HepG2 (cell line): ENCODE measurements at regions not wholly inside any gene's neighbourhood (a gene's known extent, or its start where the extent isn't known, plus 50 kb on each side); places are given as distances from the start of the nearest gene placed in this dataset.

ENCODE experiments used
- ATAC-seq: fragments of 200-7000 bp; cut with Tn5 transposase; 3 replicates; pipeline ENCODE4 v1.9.1; 2020; ENCODE audit warnings: mild to moderate bottlenecking, moderate library complexity
- BruUV-seq: library from RNA; stranded (reverse); fragments of 400-500 nt; replicated peaks from 2 replicates; lab custom pipeline; 2021; lab: Mats Ljungman, UMichigan
- CTCF ChIA-PET: fragments of 300-600 bp; formaldehyde crosslinking; extraction: SDS; loops from one replicate; lab custom pipeline; 2021; ENCODE audit warnings: low total read pairs, inconsistent platforms, low intra/inter-chr PET ratio; lab: Yijun Ruan, JAX
- POLR2A ChIA-PET: fragments of 350-600 bp; sonication (Branson Sonifier 250); formaldehyde crosslinking; loops from one replicate; lab custom pipeline; 2020; ENCODE audit warnings: antibody characterized with exemption, inconsistent platforms; lab: Yijun Ruan, JAX
- DNase-seq: peaks from one replicate; pipeline ENCODE4 v3.0.0-alpha.2; 2015; ENCODE audit warnings: low spot score
- FAIRE-seq: peaks from 3 replicates; lab custom pipeline; 2011; peaks lifted over from hg19 to GRCh38; lab: Jason Lieb, UNC
- H2AFZ ChIP-seq: one replicate; pipeline ENCODE4 v1.6.1; 2011; ENCODE audit warnings: low read length, inconsistent platforms
- H3K27ac ChIP-seq: fragments of 300-600 bp; 3 replicates; pipeline ENCODE4 v1.8.0; 2011; ENCODE audit warnings: mixed run types, mild to moderate bottlenecking, mixed read lengths, low read length, inconsistent platforms; ENCODE audit not compliant: insufficient read depth; ENCODE audit errors: extremely low read length
- H3K27me3 ChIP-seq, 2 experiments: fragments of 200-600 bp in 1 of 2; 2 replicates in 1 of 2; 3 replicates in 1 of 2; pipeline versions ENCODE4 v1.6.0 to v1.8.0; 2011; ENCODE audit warnings: low read length in 2 of 2, mild to moderate bottlenecking in 2 of 2, moderate library complexity in 2 of 2, inconsistent platforms in 1 of 2; ENCODE audit not compliant: insufficient read depth in 2 of 2, control insufficient read depth in 1 of 2
- H3K36me3 ChIP-seq, 2 experiments: fragments of 200-600 bp in 1 of 2; replicated peaks in 1 of 2; 2 replicates in 1 of 2; 3 replicates in 1 of 2; pipeline versions ENCODE4 v1.5.1 to v1.8.0; 2011; ENCODE audit warnings: low read length in 2 of 2, inconsistent platforms in 1 of 2; ENCODE audit not compliant: insufficient read depth in 2 of 2, control insufficient read depth in 1 of 2
- H3K4me1 ChIP-seq: 2 replicates; pipeline ENCODE4 v1.5.1; 2012; ENCODE audit warnings: low read length, inconsistent platforms; ENCODE audit not compliant: insufficient read depth
- H3K4me2 ChIP-seq: 2 replicates; pipeline ENCODE4 v1.6.0; 2011; ENCODE audit warnings: low read depth, low read length, inconsistent platforms
- H3K4me3 ChIP-seq, 3 experiments: fragments of 200-600 bp in 1 of 3; sonication (generic), shearing (Covaris generic) in 1 of 3; replicated peaks in 1 of 3; 2 replicates each; pipeline ENCODE4 v1.5.1; 2011 to 2016; ENCODE audit warnings: low read length in 3 of 3, inconsistent platforms in 2 of 3, low read depth in 2 of 3, mild to moderate bottlenecking in 2 of 3, control low read depth in 1 of 3, mixed read lengths in 1 of 3; ENCODE audit not compliant: insufficient read depth in 1 of 3
- H3K79me2 ChIP-seq: one replicate; pipeline ENCODE4 v1.6.1; 2011; ENCODE audit warnings: low read length, inconsistent platforms; ENCODE audit not compliant: insufficient read depth
- H3K9ac ChIP-seq: 2 replicates; pipeline ENCODE4 v1.6.0; 2011; ENCODE audit warnings: mild to moderate bottlenecking, low read depth, low read length, inconsistent platforms; ENCODE audit not compliant: insufficient read depth
- H3K9me3 ChIP-seq: 2 replicates; pipeline ENCODE4 v1.5.1; 2012; ENCODE audit warnings: mild to moderate bottlenecking, low read length
- H4K20me1 ChIP-seq: 2 replicates; pipeline ENCODE4 v1.6.0; 2011; ENCODE audit warnings: inconsistent platforms, mild to moderate bottlenecking, low read length, moderate library complexity; ENCODE audit not compliant: insufficient read depth
- DNMT3B ChIP-seq: conservative IDR thresholded peaks from 2 replicates; pipeline ENCODE4 v1.6.1; 2016; ENCODE audit warnings: missing biosample characterization, control low read depth
- KDM5B ChIP-seq: sonication (generic); formaldehyde crosslinking; IDR thresholded peaks from 2 replicates; pipeline ENCODE4 v1.4.0; 2020; ENCODE audit warnings: missing genetic modification reagents, mild to moderate bottlenecking, borderline replicate concordance
- NONO ChIP-seq, 2 experiments: fragments of 450-650 bp in 1 of 2; sonication (generic) in 1 of 2; formaldehyde crosslinking in 1 of 2; IDR thresholded peaks in 1 of 2; conservative IDR thresholded peaks in 1 of 2; 2 replicates each; pipeline versions ENCODE4 v1.6.1 to v1.8.0; 2017 to 2022; ENCODE audit warnings: mild to moderate bottlenecking in 1 of 2, missing genetic modification reagents in 1 of 2, moderate library complexity in 1 of 2
- SKI ChIP-seq: fragments of 450-650 bp; IDR thresholded peaks from one replicate; pipeline ENCODE4 v1.6.1; 2018; ENCODE audit warnings: mild to moderate bottlenecking; ENCODE audit not compliant: partially characterized antibody
- ZBTB20 ChIP-seq: sonication (generic); formaldehyde crosslinking; IDR thresholded peaks from 2 replicates; pipeline ENCODE4 v1.8.1; 2023; ENCODE audit warnings: missing genetic modification reagents, low read depth, mild to moderate bottlenecking, borderline replicate concordance
- ZNF256 ChIP-seq: sonication (generic); formaldehyde crosslinking; conservative IDR thresholded peaks from 2 replicates; pipeline ENCODE4 v1.4.0; 2020; ENCODE audit warnings: missing genetic modification reagents
- ZNF720 ChIP-seq: sonication (generic); formaldehyde crosslinking; IDR thresholded peaks from 2 replicates; pipeline ENCODE4 v1.4.0; 2020; ENCODE audit warnings: missing genetic modification reagents
- ZNF790 ChIP-seq: sonication (generic); formaldehyde crosslinking; IDR thresholded peaks from 2 replicates; pipeline ENCODE4 v1.8.0; 2022; ENCODE audit warnings: missing genetic modification reagents, mild to moderate bottlenecking, borderline replicate concordance
- ZSCAN29 ChIP-seq: sonication (generic); formaldehyde crosslinking; conservative IDR thresholded peaks from 2 replicates; pipeline ENCODE4 v1.4.0; 2020; ENCODE audit warnings: mild to moderate bottlenecking, missing genetic modification reagents
- WGBS: methylation state at CpG from one replicate; pipeline ENCODE4 v1.1.6; 2017; ENCODE audit warnings: low lambda C conversion rate; 5-methylcytosine and 5-hydroxymethylcytosine counted together
- in situ Hi-C: cut with HindIII; loops from 2 replicates; pipeline ENCODE4 v1.10.0; 2017; ENCODE audit warnings: low pct_unique_long_range_greater_than_20kb; ENCODE audit not compliant: extremely low pct_ligation_motif_present
- intact Hi-C: fragments of 100-400 bp; cut with micrococcal nuclease; formaldehyde crosslinking; loops from one replicate; pipeline ENCODE4 v1.10.0; 2022; ENCODE audit not compliant: unreplicated experiment
- TF ChIP-seq, protein P1 (sequence below): fragments of 450-650 bp; IDR thresholded peaks from 2 replicates; pipeline ENCODE4 v1.6.1; 2016
- TF ChIP-seq, protein P2 (sequence below): sonication (generic); formaldehyde crosslinking; IDR thresholded peaks from 2 replicates; pipeline ENCODE4 v1.9.0; 2021; ENCODE audit warnings: missing genetic modification reagents, borderline replicate concordance
- TF ChIP-seq, protein P3 (sequence below): sonication (generic); formaldehyde crosslinking; IDR thresholded peaks from 2 replicates; pipeline ENCODE4 v1.9.0; 2021; ENCODE audit warnings: missing genetic modification reagents, mild to moderate bottlenecking, borderline replicate concordance

DNA sequence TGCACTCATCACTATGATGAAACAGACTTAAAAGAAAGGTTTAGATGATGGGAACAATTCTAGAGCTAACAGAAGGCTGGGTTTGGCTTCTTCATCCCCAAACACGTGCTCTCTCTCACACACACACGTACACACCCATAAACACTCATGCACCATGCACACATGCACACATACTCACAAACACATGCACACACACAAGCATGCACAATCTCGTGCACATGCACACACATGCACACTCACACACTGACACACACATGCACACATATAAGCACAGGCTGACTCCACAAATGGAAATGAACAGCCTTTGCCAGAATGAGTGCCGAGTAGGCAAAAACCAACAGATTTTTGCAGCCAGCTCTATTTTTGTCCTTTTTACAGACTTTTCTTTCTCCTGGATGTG is 1571.6 kb downstream of the AACS start:
- in situ Hi-C loops (no loop called here), intact Hi-C loops (no loop called here)
- Histone ChIP-seq H3K9me3 (peaks cover 64% of the 10 kb centered on the region), H2AFZ (no peak overlapping the region), H3K27me3 (no peaks in the 10 kb centered on the region), H3K9ac (no peak overlapping the region), H3K4me1 (no peaks in the 10 kb centered on the region), H3K4me2 (no peak overlapping the region), H3K27ac (no peak overlapping the region), H4K20me1 (no peaks in the 10 kb centered on the region), H3K4me3 (no peak overlapping the region), H3K79me2 (no peaks in the 10 kb centered on the region), H3K36me3 (no peaks in the 10 kb centered on the region)
- WGBS, result 0% methylated on average over 4 of the region's 4 CpGs
- FAIRE-seq, result no peak
- ChIA-PET CTCF (no interaction called here), POLR2A (no interaction called here)
- TF ChIP-seq, protein P1, sequence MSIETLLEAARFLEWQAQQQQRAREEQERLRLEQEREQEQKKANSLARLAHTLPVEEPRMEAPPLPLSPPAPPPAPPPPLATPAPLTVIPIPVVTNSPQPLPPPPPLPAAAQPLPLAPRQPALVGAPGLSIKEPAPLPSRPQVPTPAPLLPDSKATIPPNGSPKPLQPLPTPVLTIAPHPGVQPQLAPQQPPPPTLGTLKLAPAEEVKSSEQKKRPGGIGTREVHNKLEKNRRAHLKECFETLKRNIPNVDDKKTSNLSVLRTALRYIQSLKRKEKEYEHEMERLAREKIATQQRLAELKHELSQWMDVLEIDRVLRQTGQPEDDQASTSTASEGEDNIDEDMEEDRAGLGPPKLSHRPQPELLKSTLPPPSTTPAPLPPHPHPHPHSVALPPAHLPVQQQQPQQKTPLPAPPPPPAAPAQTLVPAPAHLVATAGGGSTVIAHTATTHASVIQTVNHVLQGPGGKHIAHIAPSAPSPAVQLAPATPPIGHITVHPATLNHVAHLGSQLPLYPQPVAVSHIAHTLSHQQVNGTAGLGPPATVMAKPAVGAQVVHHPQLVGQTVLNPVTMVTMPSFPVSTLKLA, result peak; percentile 93
- no peak for TF ChIP-seq ZNF720 (CRISPR knock-in tag)
- BruUV-seq, result no TSS peak
- ATAC-seq, result no peak
- DNase-seq, result no peak

DNA sequence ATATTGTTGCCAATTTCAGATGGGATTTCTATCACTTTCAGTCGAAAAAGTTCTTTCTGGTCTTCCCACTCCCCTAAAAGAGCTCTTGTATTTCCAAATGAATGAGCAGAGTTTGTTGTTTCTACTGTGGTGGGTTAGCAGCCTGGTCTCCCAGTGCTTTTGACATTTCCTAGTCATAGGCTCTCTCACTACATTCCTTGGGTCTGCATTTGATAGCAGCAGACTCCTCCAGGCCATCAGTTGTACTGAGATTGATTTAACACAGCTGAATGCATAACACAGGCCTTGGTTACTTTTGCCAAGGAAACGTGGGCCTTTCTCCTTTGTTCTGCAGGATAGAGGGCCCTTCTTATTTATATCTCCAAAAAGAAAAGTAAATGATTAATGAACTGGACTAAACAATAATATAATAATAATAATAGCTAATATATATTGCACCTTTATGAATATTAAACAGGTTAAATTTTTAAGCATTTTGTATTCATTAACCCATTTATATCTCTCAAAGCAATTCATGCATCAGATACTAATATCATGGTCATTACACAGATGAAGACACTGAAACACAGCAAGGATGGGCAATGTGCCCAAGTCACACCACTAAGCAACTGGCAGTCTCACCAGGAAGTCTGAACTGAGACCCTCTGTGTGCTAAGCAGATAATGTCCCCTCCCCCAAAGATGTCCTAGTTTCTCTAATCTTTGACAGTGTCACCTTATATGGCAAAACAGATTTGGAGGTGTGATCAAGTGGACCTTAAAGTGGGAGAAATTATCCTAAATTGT is 1579.2 kb downstream of the AACS start:
- BruUV-seq, result no TSS peak
- POLR2A ChIA-PET, result no interaction called here
- TF ChIP-seq ZSCAN29 (CRISPR knock-in tag) (no peak), SKI (no peak), ZNF256 (CRISPR knock-in tag) (no peak), KDM5B (CRISPR knock-in tag) (no peak), ZBTB20 (no peak), DNMT3B (no peak), NONO (IDR thresholded peaks at IDR 0.05) (no peak), NONO (CRISPR knock-in tag; conservative IDR thresholded peaks at IDR 0.05) (no peak), ZNF790 (CRISPR knock-in tag) (no peak)
- TF ChIP-seq, protein P2, sequence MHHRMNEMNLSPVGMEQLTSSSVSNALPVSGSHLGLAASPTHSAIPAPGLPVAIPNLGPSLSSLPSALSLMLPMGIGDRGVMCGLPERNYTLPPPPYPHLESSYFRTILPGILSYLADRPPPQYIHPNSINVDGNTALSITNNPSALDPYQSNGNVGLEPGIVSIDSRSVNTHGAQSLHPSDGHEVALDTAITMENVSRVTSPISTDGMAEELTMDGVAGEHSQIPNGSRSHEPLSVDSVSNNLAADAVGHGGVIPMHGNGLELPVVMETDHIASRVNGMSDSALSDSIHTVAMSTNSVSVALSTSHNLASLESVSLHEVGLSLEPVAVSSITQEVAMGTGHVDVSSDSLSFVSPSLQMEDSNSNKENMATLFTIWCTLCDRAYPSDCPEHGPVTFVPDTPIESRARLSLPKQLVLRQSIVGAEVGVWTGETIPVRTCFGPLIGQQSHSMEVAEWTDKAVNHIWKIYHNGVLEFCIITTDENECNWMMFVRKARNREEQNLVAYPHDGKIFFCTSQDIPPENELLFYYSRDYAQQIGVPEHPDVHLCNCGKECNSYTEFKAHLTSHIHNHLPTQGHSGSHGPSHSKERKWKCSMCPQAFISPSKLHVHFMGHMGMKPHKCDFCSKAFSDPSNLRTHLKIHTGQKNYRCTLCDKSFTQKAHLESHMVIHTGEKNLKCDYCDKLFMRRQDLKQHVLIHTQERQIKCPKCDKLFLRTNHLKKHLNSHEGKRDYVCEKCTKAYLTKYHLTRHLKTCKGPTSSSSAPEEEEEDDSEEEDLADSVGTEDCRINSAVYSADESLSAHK (CRISPR knock-in tag), result no peak
- TF ChIP-seq, protein P3, sequence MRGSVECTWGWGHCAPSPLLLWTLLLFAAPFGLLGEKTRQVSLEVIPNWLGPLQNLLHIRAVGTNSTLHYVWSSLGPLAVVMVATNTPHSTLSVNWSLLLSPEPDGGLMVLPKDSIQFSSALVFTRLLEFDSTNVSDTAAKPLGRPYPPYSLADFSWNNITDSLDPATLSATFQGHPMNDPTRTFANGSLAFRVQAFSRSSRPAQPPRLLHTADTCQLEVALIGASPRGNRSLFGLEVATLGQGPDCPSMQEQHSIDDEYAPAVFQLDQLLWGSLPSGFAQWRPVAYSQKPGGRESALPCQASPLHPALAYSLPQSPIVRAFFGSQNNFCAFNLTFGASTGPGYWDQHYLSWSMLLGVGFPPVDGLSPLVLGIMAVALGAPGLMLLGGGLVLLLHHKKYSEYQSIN (CRISPR knock-in tag), result no peak

More for the DNA sequence above, 1579.2 kb downstream of the AACS start:
- Histone ChIP-seq H3K4me2 (no peak overlapping the region), H3K27me3 (no peaks in the 10 kb centered on the region), H2AFZ (no peak overlapping the region), H4K20me1 (no peaks in the 10 kb centered on the region), H3K27ac (no peak overlapping the region), H3K79me2 (no peaks in the 10 kb centered on the region), H3K36me3 (no peaks in the 10 kb centered on the region), H3K9me3 (peaks cover 77% of the 10 kb centered on the region), H3K4me3 (no peak overlapping the region), H3K9ac (no peak overlapping the region), H3K4me1 (no peaks in the 10 kb centered on the region)
- DNase-seq, result no peak
- in situ Hi-C loops, result no loop called here
- CTCF ChIA-PET, result no interaction called here
- intact Hi-C loops, result no loop called here
- no peak for FAIRE-seq
- WGBS, result 2% methylated on average over 2 of the region's 2 CpGs
- no peak for ATAC-seq
